ENCODE measurements at regions not wholly inside any gene's neighbourhood (a gene's known extent, or its start where the extent isn't known, plus 50 kb on each side); places are given as distances from the start of the nearest gene placed in this dataset.

DNA sequence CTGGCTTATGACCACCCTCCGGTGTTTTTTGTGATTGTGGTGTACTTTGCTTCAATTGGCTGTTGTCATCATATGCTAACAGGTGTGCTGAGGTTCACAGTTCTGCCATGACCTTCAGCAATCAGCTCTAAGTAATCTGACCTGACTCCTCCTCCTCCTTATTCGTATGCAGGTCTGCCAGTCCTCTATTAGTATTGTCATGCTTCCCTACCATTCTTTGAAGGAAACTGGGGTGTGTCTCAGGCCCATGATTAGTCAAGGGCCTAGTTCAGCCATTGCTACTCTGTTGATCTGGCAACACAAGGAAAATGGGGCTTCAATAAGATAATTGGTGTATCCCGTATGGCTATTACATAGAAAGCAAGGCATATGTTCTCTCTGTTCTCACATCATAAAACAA, 332.3 kb upstream of the DPYD start:
- no peak overlapping the region for H2AFZ ChIP-seq (ENCODE audit: low read depth, low read length)
- TF ChIP-seq MXI1 (conservative IDR thresholded peaks at IDR 0.05; ENCODE audit: poor library complexity, severe bottlenecking): no peak
- no peak for TF ChIP-seq EP300 (conservative IDR thresholded peaks at IDR 0.05; ENCODE audit: poor library complexity, severe bottlenecking)
- no peak for TF ChIP-seq SMC3 (conservative IDR thresholded peaks at IDR 0.05; ENCODE audit: poor library complexity)
- no peak for TF ChIP-seq TAF1 (IDR thresholded peaks at IDR 0.05; ENCODE audit: low read depth)
- TF ChIP-seq POLR2AphosphoS5 (IDR thresholded peaks at IDR 0.05): no peak
- TF ChIP-seq, protein P1, sequence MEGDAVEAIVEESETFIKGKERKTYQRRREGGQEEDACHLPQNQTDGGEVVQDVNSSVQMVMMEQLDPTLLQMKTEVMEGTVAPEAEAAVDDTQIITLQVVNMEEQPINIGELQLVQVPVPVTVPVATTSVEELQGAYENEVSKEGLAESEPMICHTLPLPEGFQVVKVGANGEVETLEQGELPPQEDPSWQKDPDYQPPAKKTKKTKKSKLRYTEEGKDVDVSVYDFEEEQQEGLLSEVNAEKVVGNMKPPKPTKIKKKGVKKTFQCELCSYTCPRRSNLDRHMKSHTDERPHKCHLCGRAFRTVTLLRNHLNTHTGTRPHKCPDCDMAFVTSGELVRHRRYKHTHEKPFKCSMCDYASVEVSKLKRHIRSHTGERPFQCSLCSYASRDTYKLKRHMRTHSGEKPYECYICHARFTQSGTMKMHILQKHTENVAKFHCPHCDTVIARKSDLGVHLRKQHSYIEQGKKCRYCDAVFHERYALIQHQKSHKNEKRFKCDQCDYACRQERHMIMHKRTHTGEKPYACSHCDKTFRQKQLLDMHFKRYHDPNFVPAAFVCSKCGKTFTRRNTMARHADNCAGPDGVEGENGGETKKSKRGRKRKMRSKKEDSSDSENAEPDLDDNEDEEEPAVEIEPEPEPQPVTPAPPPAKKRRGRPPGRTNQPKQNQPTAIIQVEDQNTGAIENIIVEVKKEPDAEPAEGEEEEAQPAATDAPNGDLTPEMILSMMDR (IDR thresholded peaks at IDR 0.05; ENCODE audit: poor library complexity, severe bottlenecking): no peak
- no peak for TF ChIP-seq EZH2 (IDR thresholded peaks at IDR 0.05; ENCODE audit: borderline replicate concordance, insufficient read depth, low read length, poor library complexity, severe bottlenecking)
- TF ChIP-seq RAD21 (conservative IDR thresholded peaks at IDR 0.05): no peak
- TF ChIP-seq, protein P2, sequence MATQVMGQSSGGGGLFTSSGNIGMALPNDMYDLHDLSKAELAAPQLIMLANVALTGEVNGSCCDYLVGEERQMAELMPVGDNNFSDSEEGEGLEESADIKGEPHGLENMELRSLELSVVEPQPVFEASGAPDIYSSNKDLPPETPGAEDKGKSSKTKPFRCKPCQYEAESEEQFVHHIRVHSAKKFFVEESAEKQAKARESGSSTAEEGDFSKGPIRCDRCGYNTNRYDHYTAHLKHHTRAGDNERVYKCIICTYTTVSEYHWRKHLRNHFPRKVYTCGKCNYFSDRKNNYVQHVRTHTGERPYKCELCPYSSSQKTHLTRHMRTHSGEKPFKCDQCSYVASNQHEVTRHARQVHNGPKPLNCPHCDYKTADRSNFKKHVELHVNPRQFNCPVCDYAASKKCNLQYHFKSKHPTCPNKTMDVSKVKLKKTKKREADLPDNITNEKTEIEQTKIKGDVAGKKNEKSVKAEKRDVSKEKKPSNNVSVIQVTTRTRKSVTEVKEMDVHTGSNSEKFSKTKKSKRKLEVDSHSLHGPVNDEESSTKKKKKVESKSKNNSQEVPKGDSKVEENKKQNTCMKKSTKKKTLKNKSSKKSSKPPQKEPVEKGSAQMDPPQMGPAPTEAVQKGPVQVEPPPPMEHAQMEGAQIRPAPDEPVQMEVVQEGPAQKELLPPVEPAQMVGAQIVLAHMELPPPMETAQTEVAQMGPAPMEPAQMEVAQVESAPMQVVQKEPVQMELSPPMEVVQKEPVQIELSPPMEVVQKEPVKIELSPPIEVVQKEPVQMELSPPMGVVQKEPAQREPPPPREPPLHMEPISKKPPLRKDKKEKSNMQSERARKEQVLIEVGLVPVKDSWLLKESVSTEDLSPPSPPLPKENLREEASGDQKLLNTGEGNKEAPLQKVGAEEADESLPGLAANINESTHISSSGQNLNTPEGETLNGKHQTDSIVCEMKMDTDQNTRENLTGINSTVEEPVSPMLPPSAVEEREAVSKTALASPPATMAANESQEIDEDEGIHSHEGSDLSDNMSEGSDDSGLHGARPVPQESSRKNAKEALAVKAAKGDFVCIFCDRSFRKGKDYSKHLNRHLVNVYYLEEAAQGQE (IDR thresholded peaks at IDR 0.05; ENCODE audit: borderline replicate concordance): no peak
- H3K9me2 ChIP-seq (ENCODE audit: insufficient read depth, low read length): no peaks in the 10 kb centered on the region
- no peak overlapping the region for H3K27ac ChIP-seq (ENCODE audit: low read length)
- H3K9me3 ChIP-seq (ENCODE audit: low read length): no peaks in the 10 kb centered on the region
- no peaks in the 10 kb centered on the region for H3K36me3 ChIP-seq (ENCODE audit: insufficient read depth, low read length)
- H3K4me3 ChIP-seq (ENCODE audit: low read length): no peak overlapping the region
- no peak overlapping the region for H3K9ac ChIP-seq (ENCODE audit: low read length)
- no peak overlapping the region for H3K4me2 ChIP-seq (ENCODE audit: low read length)
- no peaks in the 10 kb centered on the region for H3K79me2 ChIP-seq (replicated peaks; ENCODE audit: insufficient read depth, low read length)
- H3F3A ChIP-seq (ENCODE audit: insufficient read depth, low read length, poor library complexity, severe bottlenecking): no peaks in the 10 kb centered on the region
- no peaks in the 10 kb centered on the region for H3K27me3 ChIP-seq (ENCODE audit: insufficient read depth, low read depth, low read length)
- H4K20me1 ChIP-seq (ENCODE audit: insufficient read depth): no peaks in the 10 kb centered on the region

DNA sequence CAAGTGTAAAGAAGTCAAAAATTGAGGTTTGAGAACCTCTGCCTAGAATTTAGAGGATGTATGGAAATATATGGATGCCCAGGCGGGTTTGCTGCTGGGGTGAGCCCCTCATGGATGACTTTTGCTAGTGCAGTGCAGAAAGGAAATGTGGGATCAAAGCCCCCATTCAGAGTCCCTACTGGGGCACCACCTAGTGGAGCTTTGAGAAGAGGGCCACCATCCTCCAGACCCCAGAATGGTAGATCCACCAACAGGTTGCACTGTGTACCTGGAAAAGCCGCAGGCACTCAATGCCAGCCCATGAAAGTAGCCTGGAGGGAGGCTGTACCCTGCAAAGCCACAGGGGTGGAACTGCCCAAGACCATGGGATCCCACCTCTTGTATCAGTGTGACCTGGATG, 330.7 kb upstream of the DPYD start:
- no peak overlapping the region for H3K4me2 ChIP-seq (ENCODE audit: low read length)
- no peaks in the 10 kb centered on the region for H3K9me3 ChIP-seq (ENCODE audit: low read length)
- no peaks in the 10 kb centered on the region for H3K9me2 ChIP-seq (ENCODE audit: insufficient read depth, low read length)
- H3K27ac ChIP-seq (ENCODE audit: low read length): no peak overlapping the region
- no peak overlapping the region for H3K4me3 ChIP-seq (ENCODE audit: low read length)
- no peak overlapping the region for H3K9ac ChIP-seq (ENCODE audit: low read length)
- H2AFZ ChIP-seq (ENCODE audit: low read depth, low read length): no peak overlapping the region
- no peaks in the 10 kb centered on the region for H4K20me1 ChIP-seq (ENCODE audit: insufficient read depth)
- no peaks in the 10 kb centered on the region for H3F3A ChIP-seq (ENCODE audit: insufficient read depth, low read length, poor library complexity, severe bottlenecking)
- TF ChIP-seq EZH2 (IDR thresholded peaks at IDR 0.05; ENCODE audit: borderline replicate concordance, insufficient read depth, low read length, poor library complexity, severe bottlenecking): no peak
- TF ChIP-seq SMC3 (conservative IDR thresholded peaks at IDR 0.05; ENCODE audit: poor library complexity): no peak
- no peak for TF ChIP-seq TAF1 (IDR thresholded peaks at IDR 0.05; ENCODE audit: low read depth)
- TF ChIP-seq MXI1 (conservative IDR thresholded peaks at IDR 0.05; ENCODE audit: poor library complexity, severe bottlenecking): no peak
- TF ChIP-seq, protein P2 (IDR thresholded peaks at IDR 0.05; ENCODE audit: borderline replicate concordance): no peak
- TF ChIP-seq EP300 (conservative IDR thresholded peaks at IDR 0.05; ENCODE audit: poor library complexity, severe bottlenecking): no peak
- TF ChIP-seq, protein P1 (IDR thresholded peaks at IDR 0.05; ENCODE audit: poor library complexity, severe bottlenecking): no peak
- TF ChIP-seq RAD21 (conservative IDR thresholded peaks at IDR 0.05): no peak
- no peak for TF ChIP-seq POLR2AphosphoS5 (IDR thresholded peaks at IDR 0.05)
- H3K27me3 ChIP-seq (ENCODE audit: insufficient read depth, low read depth, low read length): no peaks in the 10 kb centered on the region
- no peaks in the 10 kb centered on the region for H3K79me2 ChIP-seq (replicated peaks; ENCODE audit: insufficient read depth, low read length)
- no peaks in the 10 kb centered on the region for H3K36me3 ChIP-seq (ENCODE audit: insufficient read depth, low read length)
